Endothelial cell of umbilical vein (primary cell): ENCODE measurements at regions not wholly inside any gene's neighbourhood (a gene's known extent, or its start where the extent isn't known, plus 50 kb on each side); places are given as distances from the start of the nearest gene placed in this dataset.

ENCODE experiments used
- BruUV-seq: library from RNA; stranded (reverse); fragments of 400-500 nt; replicated peaks from 2 replicates; lab custom pipeline; 2021; lab: Mats Ljungman, UMichigan
- CTCF ChIA-PET: fragments of 300-600, 350-600 bp; sonication (Branson Sonifier 250); formaldehyde crosslinking; loops from one replicate; lab custom pipeline; 2021; ENCODE audit warnings: antibody characterized with exemption, inconsistent platforms; lab: Charles Lee
- POLR2A ChIA-PET: fragments of 300-600, 350-600 bp; sonication (Branson Sonifier 250); formaldehyde crosslinking; loops from one replicate; lab custom pipeline; 2021; ENCODE audit warnings: antibody characterized with exemption, inconsistent platforms; lab: Charles Lee
- DNase-seq: peaks from one replicate; pipeline ENCODE4 v3.0.0-alpha.2; 2011; ENCODE audit warnings: low read depth, low spot score
- FAIRE-seq: peaks from 2 replicates; lab custom pipeline; 2011; peaks lifted over from hg19 to GRCh38; lab: Jason Lieb, UNC
- H2AFZ ChIP-seq: 2 replicates; pipeline ENCODE4 v1.6.0; 2012; ENCODE audit warnings: low read depth, low read length, control low read depth, inconsistent platforms
- H3K27ac ChIP-seq: 2 replicates; pipeline ENCODE4 v1.5.1; 2011; ENCODE audit warnings: low read depth, mild to moderate bottlenecking, control low read depth, low read length, moderate library complexity; ENCODE audit not compliant: insufficient read depth
- H3K27me3 ChIP-seq, 2 experiments: 2 replicates each; pipeline versions ENCODE4 v1.6.0 to v1.6.1; 2011; ENCODE audit warnings: low read length in 2 of 2, mixed read lengths in 1 of 2; ENCODE audit not compliant: control insufficient read depth in 2 of 2, insufficient read depth in 2 of 2
- H3K36me3 ChIP-seq, 2 experiments: 2 replicates in 1 of 2; 3 replicates in 1 of 2; pipeline ENCODE4 v1.5.1; 2011; ENCODE audit warnings: low read length in 2 of 2, mild to moderate bottlenecking in 1 of 2, moderate library complexity in 1 of 2; ENCODE audit not compliant: control insufficient read depth in 2 of 2, insufficient read depth in 2 of 2; ENCODE audit errors: extremely low read depth in 1 of 2
- H3K4me1 ChIP-seq: 3 replicates; pipeline ENCODE4 v1.5.1; 2011; ENCODE audit warnings: mild to moderate bottlenecking, low read length; ENCODE audit not compliant: control insufficient read depth, insufficient read depth; ENCODE audit errors: extremely low read depth
- H3K4me2 ChIP-seq: 2 replicates; pipeline ENCODE4 v1.6.1; 2011; ENCODE audit warnings: low read length, control low read depth, mixed read lengths; ENCODE audit not compliant: insufficient read depth
- H3K4me3 ChIP-seq, 3 experiments: fragments of 200-600 bp in 1 of 3; sonication (generic), shearing (Covaris generic) in 1 of 3; replicated peaks in 1 of 3; 2 replicates each; pipeline ENCODE4 v1.5.1; 2011 to 2016; ENCODE audit warnings: control low read depth in 3 of 3, low read length in 3 of 3, mild to moderate bottlenecking in 2 of 3, inconsistent platforms in 1 of 3, low read depth in 1 of 3, moderate library complexity in 1 of 3; ENCODE audit not compliant: insufficient read depth in 1 of 3
- H3K79me2 ChIP-seq: 2 replicates; pipeline ENCODE4 v1.6.0; 2012; ENCODE audit warnings: low read length, inconsistent platforms; ENCODE audit not compliant: control insufficient read depth, insufficient read depth
- H3K9ac ChIP-seq: replicated peaks from 2 replicates; pipeline ENCODE3; 2011; ENCODE audit warnings: low read length, control low read depth; ENCODE audit not compliant: insufficient read depth; ENCODE audit errors: extremely low read depth
- H3K9me1 ChIP-seq: replicated peaks from 3 replicates; pipeline ENCODE4 v1.6.0; 2011; ENCODE audit warnings: mild to moderate bottlenecking, low read length; ENCODE audit not compliant: control insufficient read depth, insufficient read depth; ENCODE audit errors: extremely low read depth
- H3K9me3 ChIP-seq: replicated peaks from 2 replicates; pipeline ENCODE4 v1.5.1; 2012; ENCODE audit warnings: low read length, inconsistent platforms; ENCODE audit not compliant: control insufficient read depth, insufficient read depth
- H4K20me1 ChIP-seq: replicated peaks from 2 replicates; pipeline ENCODE3; 2011; ENCODE audit warnings: mild to moderate bottlenecking, low read length; ENCODE audit not compliant: control insufficient read depth, insufficient read depth; ENCODE audit errors: extremely low read depth
- EZH2 ChIP-seq: IDR thresholded peaks from 2 replicates; pipeline ENCODE4 v1.6.1; 2012; ENCODE audit warnings: borderline replicate concordance, low read depth, mild to moderate bottlenecking, moderate library complexity, low read length, inconsistent platforms; ENCODE audit not compliant: severe bottlenecking
- FOS ChIP-seq: IDR thresholded peaks from 2 replicates; pipeline ENCODE4 v1.6.1; 2011; ENCODE audit warnings: mild to moderate bottlenecking, low read length, moderate library complexity, borderline replicate concordance; ENCODE audit not compliant: insufficient read depth
- GATA2 ChIP-seq: IDR thresholded peaks from 2 replicates; pipeline ENCODE4 v1.7.0; 2011; ENCODE audit warnings: low read depth, mild to moderate bottlenecking, moderate library complexity, mixed read lengths, low read length; ENCODE audit not compliant: insufficient read length, insufficient read depth
- JUN ChIP-seq: IDR thresholded peaks from 2 replicates; pipeline ENCODE4 v1.6.1; 2011; ENCODE audit warnings: borderline replicate concordance, low read depth; ENCODE audit not compliant: insufficient read length, insufficient read depth
- MYC ChIP-seq: IDR thresholded peaks from one replicate; pipeline ENCODE4 v1.6.1; 2011; ENCODE audit warnings: mild to moderate bottlenecking, low read depth, low read length
- POLR2A ChIP-seq: IDR thresholded peaks from 2 replicates; pipeline ENCODE4 v1.6.1; 2012; ENCODE audit warnings: low read depth, mild to moderate bottlenecking, control low read depth, low read length
- POLR2AphosphoS5 ChIP-seq: IDR thresholded peaks from 2 replicates; pipeline ENCODE4 v1.6.1; 2012; ENCODE audit warnings: low read depth, mild to moderate bottlenecking, control low read depth, low read length, moderate library complexity; ENCODE audit not compliant: insufficient read depth
- dilution Hi-C: fragments of 300-500 bp; cut with MboI; formaldehyde crosslinking; loops from one replicate; pipeline ENCODE4 v1.15.0; 2019; ENCODE audit warnings: low sequenced_read_pairs; ENCODE audit not compliant: extremely low pct_ligation_motif_present
- intact Hi-C: fragments of 100-400 bp; cut with micrococcal nuclease; formaldehyde crosslinking; loops from one replicate; pipeline ENCODE4 v1.10.0; 2022
- TF ChIP-seq, protein P1 (sequence below), 2 donors: IDR thresholded peaks; 1 replicate in 1 of 2; 2 replicates in 1 of 2; pipeline ENCODE4 v1.5.1; 2011; ENCODE audit warnings: low read length in 2 of 2, mild to moderate bottlenecking in 2 of 2, moderate library complexity in 2 of 2, control low read depth in 1 of 2, inconsistent platforms in 1 of 2, low read depth in 1 of 2; ENCODE audit not compliant: insufficient read depth in 1 of 2; ENCODE audit errors: extremely low read depth in 1 of 2

DNA sequence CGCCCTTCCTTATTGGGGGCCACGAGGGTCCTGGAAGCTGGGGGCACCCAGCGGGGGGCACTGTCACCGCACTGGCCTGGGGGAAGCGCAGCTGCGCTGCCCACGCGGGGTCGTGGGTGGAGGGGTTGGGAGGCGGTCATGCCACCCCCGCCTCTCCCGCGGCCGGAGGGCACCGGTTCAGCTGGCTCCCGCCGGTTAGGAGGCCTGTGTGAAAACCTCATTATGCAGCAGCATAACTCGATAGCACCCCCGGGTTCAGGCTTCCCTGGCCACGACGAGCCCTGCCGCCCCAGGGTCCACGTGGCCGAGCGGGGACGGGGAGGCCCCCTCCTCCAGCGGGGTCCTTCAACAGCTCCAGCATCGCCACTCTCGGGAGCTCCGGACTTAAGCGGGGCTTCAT lies 91.2 kb upstream of the ERCC6L2 start:
- no peaks in the 10 kb centered on the region for H4K20me1 ChIP-seq
- H3K4me2 ChIP-seq: no peak overlapping the region
- no peaks in the 10 kb centered on the region for H3K79me2 ChIP-seq
- intact Hi-C loops: no loop called here
- TF ChIP-seq, protein P1, sequence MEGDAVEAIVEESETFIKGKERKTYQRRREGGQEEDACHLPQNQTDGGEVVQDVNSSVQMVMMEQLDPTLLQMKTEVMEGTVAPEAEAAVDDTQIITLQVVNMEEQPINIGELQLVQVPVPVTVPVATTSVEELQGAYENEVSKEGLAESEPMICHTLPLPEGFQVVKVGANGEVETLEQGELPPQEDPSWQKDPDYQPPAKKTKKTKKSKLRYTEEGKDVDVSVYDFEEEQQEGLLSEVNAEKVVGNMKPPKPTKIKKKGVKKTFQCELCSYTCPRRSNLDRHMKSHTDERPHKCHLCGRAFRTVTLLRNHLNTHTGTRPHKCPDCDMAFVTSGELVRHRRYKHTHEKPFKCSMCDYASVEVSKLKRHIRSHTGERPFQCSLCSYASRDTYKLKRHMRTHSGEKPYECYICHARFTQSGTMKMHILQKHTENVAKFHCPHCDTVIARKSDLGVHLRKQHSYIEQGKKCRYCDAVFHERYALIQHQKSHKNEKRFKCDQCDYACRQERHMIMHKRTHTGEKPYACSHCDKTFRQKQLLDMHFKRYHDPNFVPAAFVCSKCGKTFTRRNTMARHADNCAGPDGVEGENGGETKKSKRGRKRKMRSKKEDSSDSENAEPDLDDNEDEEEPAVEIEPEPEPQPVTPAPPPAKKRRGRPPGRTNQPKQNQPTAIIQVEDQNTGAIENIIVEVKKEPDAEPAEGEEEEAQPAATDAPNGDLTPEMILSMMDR (IDR thresholded peaks at IDR 0.05; ENCODE audit: extremely low read depth in 1 of 2, insufficient read depth in 1 of 2, low read depth in 1 of 2, low read length in 2 of 2): no peak
- TF ChIP-seq FOS (no peak), EZH2 (no peak), GATA2 (no peak), JUN (no peak), POLR2AphosphoS5 (no peak), POLR2A (no peak), MYC (no peak)
- no peaks in the 10 kb centered on the region for H3K9me1 ChIP-seq
- H3K27ac ChIP-seq: no peak overlapping the region
- no peaks in the 10 kb centered on the region for H3K27me3 ChIP-seq
- CTCF ChIA-PET: no interaction called here
- dilution Hi-C loops: no loop called here
- H3K9me3 ChIP-seq: no peaks in the 10 kb centered on the region
- H2AFZ ChIP-seq: no peak overlapping the region
- H3K4me1 ChIP-seq: no peaks in the 10 kb centered on the region
- no peaks in the 10 kb centered on the region for H3K36me3 ChIP-seq
- H3K4me3 ChIP-seq: no peak overlapping the region
- BruUV-seq: no TSS peak
- no peak for DNase-seq
- H3K9ac ChIP-seq: no peak overlapping the region
- FAIRE-seq: no peak
- POLR2A ChIA-PET: no interaction called here
